Loucy (cell line): ENCODE measurements at regions not wholly inside any gene's neighbourhood (a gene's known extent, or its start where the extent isn't known, plus 50 kb on each side); places are given as distances from the start of the nearest gene placed in this dataset.

Source experiments
- EZH2phosphoT487 ChIP-seq: fragments of 200-600 bp; IDR thresholded peaks from 2 replicates; pipeline ENCODE4 v1.6.1; 2018; ENCODE audit warnings: antibody characterized with exemption, mild to moderate bottlenecking, moderate library complexity, borderline replicate concordance
- TF ChIP-seq, protein P1 (sequence below): fragments of 200-600 bp; sonication (generic); conservative IDR thresholded peaks from 2 replicates; pipeline ENCODE4 v1.5.1; 2014; ENCODE audit warnings: mild to moderate bottlenecking, antibody characterized with exemption, low read length

DNA sequence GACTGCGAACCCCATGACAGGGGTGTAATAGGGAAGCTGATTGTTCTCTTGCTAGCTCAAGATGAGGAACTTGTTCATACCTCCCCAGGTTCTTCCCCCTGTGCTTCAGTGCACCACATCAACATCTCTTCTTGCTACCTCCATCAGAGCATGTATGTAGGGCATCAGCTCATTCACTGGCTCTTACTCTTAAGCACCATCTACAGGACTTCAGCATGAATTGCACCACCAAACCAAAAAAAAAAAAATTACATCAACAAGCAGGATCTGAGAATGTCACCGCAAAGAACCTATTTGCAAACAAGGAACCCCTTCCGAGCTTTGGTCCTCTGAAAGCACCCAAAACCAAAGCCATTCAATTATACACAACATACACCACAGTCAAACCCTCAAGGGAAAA, 2226.5 kb upstream of the RAG2 start:
- TF ChIP-seq, protein P1, sequence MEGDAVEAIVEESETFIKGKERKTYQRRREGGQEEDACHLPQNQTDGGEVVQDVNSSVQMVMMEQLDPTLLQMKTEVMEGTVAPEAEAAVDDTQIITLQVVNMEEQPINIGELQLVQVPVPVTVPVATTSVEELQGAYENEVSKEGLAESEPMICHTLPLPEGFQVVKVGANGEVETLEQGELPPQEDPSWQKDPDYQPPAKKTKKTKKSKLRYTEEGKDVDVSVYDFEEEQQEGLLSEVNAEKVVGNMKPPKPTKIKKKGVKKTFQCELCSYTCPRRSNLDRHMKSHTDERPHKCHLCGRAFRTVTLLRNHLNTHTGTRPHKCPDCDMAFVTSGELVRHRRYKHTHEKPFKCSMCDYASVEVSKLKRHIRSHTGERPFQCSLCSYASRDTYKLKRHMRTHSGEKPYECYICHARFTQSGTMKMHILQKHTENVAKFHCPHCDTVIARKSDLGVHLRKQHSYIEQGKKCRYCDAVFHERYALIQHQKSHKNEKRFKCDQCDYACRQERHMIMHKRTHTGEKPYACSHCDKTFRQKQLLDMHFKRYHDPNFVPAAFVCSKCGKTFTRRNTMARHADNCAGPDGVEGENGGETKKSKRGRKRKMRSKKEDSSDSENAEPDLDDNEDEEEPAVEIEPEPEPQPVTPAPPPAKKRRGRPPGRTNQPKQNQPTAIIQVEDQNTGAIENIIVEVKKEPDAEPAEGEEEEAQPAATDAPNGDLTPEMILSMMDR, result peak; percentile 42
- no peak for TF ChIP-seq EZH2phosphoT487
